Hematopoietic multipotent progenitor cell (in vitro differentiated cells): ENCODE measurements at regions not wholly inside any gene's neighbourhood (a gene's known extent, or its start where the extent isn't known, plus 50 kb on each side); places are given as distances from the start of the nearest gene placed in this dataset.
"Not testable (repeated sequence)": the region's sequence is repeated elsewhere in the genome, so short reads cannot be mapped to it uniquely, and the experiment has no call there.

Experiments used
- DNase-seq, 3 donors: peaks; one replicate each; pipeline ENCODE4 v3.0.0-alpha.2; 2011 to 2015; ENCODE audit warnings: low read depth in 2 of 3, low spot score in 2 of 3

- DNase-seq: no peak
Observed at GRCh38 chr15:35211240-35211902, 126.3 kb upstream of the NANOGP8 start.

GRCh38 chr15:35210370-35210769 lies 125.3 kb upstream of the NANOGP8 start:
- DNase-seq: no peak

GRCh38 chr15:35209838-35210237 lies 124.7 kb upstream of the NANOGP8 start:
- no peak for DNase-seq

- DNase-seq: no peak
Observed at GRCh38 chr15:35208353-35208752, 123.3 kb upstream of the NANOGP8 start.

- no peak for DNase-seq
Observed at GRCh38 chr15:35206060-35206675, 121.1 kb upstream of the NANOGP8 start.

- DNase-seq: no peak
Observed at GRCh38 chr15:35198197-35198596, 113.1 kb upstream of the NANOGP8 start.

- no peak for DNase-seq
Observed at GRCh38 chr15:35197754-35198153, 112.7 kb upstream of the NANOGP8 start.

- no peak for DNase-seq
Observed at GRCh38 chr15:35197306-35197705, 112.2 kb upstream of the NANOGP8 start.

GRCh38 chr15:35196273-35196672 lies 111.2 kb upstream of the NANOGP8 start:
- DNase-seq: no peak

- DNase-seq: no peak
Observed at GRCh38 chr15:35195649-35196048, 110.6 kb upstream of the NANOGP8 start.

GRCh38 chr15:35195031-35195430 lies 109.9 kb upstream of the NANOGP8 start:
- DNase-seq: no peak

GRCh38 chr15:35194296-35194695 lies 109.2 kb upstream of the NANOGP8 start:
- no peak for DNase-seq

- no peak for DNase-seq
Observed at GRCh38 chr15:35191783-35192182, 106.7 kb upstream of the NANOGP8 start.

GRCh38 chr15:35186346-35186745 lies 101.3 kb upstream of the NANOGP8 start:
- no peak for DNase-seq

- DNase-seq: no peak
Observed at GRCh38 chr15:35184646-35185045, 99.6 kb upstream of the NANOGP8 start.

GRCh38 chr15:35182841-35183479 lies 97.9 kb upstream of the NANOGP8 start:
- no peak for DNase-seq

- no peak for DNase-seq
Observed at GRCh38 chr15:35181538-35181937, 96.4 kb upstream of the NANOGP8 start.

- no peak for DNase-seq
Observed at GRCh38 chr15:35179739-35180138, 94.6 kb upstream of the NANOGP8 start.

- DNase-seq: not testable (repeated sequence)
Observed at GRCh38 chr15:35178186-35178585, 93.1 kb upstream of the NANOGP8 start.

- no peak for DNase-seq
Observed at GRCh38 chr15:35174948-35175347, 89.9 kb upstream of the NANOGP8 start.

GRCh38 chr15:35173444-35174118 lies 88.5 kb upstream of the NANOGP8 start:
- no peak for DNase-seq

- DNase-seq: no peak
Observed at GRCh38 chr15:35170207-35170606, 85.1 kb upstream of the NANOGP8 start.
